ENCODE measurements at regions not wholly inside any gene's neighbourhood (a gene's known extent, or its start where the extent isn't known, plus 50 kb on each side); places are given as distances from the start of the nearest gene placed in this dataset.

DNA sequence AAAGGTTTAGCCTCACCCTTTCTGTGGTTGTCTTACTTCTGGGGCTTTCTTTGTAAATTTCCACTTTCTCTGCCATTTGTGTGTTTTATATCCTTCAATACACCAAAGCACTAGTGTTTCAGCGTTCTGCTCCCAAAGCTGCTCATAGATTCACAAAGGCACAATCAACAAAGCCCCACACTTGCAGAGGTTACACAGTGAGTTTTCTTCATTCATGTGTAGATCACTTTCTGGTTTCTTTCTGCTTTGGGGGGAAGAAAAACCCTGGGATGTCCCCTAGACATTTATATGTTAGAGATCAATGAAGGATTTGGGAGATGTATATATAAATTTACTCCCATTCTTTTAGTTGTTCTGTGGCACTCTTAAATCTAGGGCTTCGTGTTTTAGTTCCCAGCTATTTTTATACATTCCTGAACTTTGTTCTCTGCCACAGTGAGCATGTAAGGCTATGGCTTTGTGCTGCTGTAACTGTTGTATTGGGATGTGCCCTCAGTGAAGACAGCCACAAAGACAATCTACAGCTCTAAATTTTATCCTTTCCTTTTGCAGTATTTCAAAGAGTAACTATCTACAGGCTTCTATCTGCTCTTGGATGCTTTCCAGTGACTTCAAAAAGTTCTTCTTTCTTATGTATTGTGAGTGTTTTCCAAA is 636.5 kb downstream of the ZBBX start:
- peaks cover 0 to 1% (median 0%) of the 10 kb centered on the region in 3 donors for H3K27me3 Mint-ChIP-seq (ENCODE audit: low read depth in 3 of 3)
- Histone ChIP-seq H3K9me3 (replicated peaks in 1 of 2; ENCODE audit: control insufficient read depth in 1 of 2, insufficient read depth in 1 of 2, low read length in 2 of 2) (peaks cover 4 to 8% of the 10 kb centered on the region in 2 donors), H4K20me1 (ENCODE audit: insufficient read depth, low read length) (no peaks in the 10 kb centered on the region), H3K4me1 (ENCODE audit: control insufficient read depth in 1 of 2, insufficient read depth in 2 of 2, low read length in 2 of 2) (no peaks in the 10 kb centered on the region), H3K36me3 (replicated peaks in 1 of 2; ENCODE audit: control insufficient read depth in 1 of 2, insufficient read depth in 2 of 2, low read length in 2 of 2) (no peaks in the 10 kb centered on the region), H3K9ac (ENCODE audit: insufficient read depth, low read length, poor library complexity, severe bottlenecking) (no peak overlapping the region), H3K4me3 (replicated peaks in 1 of 3; ENCODE audit: low read depth in 2 of 3, low read length in 3 of 3) (no peak overlapping the region), H3K4me2 (replicated peaks; ENCODE audit: extremely low read depth, low read length, poor library complexity, severe bottlenecking) (no peak overlapping the region), H3K79me2 (ENCODE audit: insufficient read depth, low read length) (no peaks in the 10 kb centered on the region), H3K27ac (ENCODE audit: low read depth in 1 of 2, low read length in 2 of 2) (no peak overlapping the region), H3K27me3 (ENCODE audit: control insufficient read depth in 2 of 2, insufficient read depth in 2 of 2, low read length in 2 of 2) (no peaks in the 10 kb centered on the region), H2AFZ (ENCODE audit: insufficient read depth, low read depth, low read length, poor library complexity, severe bottlenecking) (no peak overlapping the region)
- no peak overlapping the region for H3K27ac Mint-ChIP-seq
- H3K4me1 Mint-ChIP-seq, result no peaks in the 10 kb centered on the region
- no peak overlapping the region for H3K4me3 Mint-ChIP-seq
- no peak for DNase-seq
- intact Hi-C loops (cut with micrococcal nuclease), result no loop called here
- WGBS (ENCODE audit: insufficient coverage), result 33% methylated on average over 1 of the region's 2 CpGs
- no peaks in the 10 kb centered on the region for H3K36me3 Mint-ChIP-seq
- TF ChIP-seq, protein P1, sequence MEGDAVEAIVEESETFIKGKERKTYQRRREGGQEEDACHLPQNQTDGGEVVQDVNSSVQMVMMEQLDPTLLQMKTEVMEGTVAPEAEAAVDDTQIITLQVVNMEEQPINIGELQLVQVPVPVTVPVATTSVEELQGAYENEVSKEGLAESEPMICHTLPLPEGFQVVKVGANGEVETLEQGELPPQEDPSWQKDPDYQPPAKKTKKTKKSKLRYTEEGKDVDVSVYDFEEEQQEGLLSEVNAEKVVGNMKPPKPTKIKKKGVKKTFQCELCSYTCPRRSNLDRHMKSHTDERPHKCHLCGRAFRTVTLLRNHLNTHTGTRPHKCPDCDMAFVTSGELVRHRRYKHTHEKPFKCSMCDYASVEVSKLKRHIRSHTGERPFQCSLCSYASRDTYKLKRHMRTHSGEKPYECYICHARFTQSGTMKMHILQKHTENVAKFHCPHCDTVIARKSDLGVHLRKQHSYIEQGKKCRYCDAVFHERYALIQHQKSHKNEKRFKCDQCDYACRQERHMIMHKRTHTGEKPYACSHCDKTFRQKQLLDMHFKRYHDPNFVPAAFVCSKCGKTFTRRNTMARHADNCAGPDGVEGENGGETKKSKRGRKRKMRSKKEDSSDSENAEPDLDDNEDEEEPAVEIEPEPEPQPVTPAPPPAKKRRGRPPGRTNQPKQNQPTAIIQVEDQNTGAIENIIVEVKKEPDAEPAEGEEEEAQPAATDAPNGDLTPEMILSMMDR (IDR thresholded peaks at IDR 0.05), result no peak
- H3K9me3 Mint-ChIP-seq, result peaks cover 0 to 5% (median 0%) of the 10 kb centered on the region in 7 donors

DNA sequence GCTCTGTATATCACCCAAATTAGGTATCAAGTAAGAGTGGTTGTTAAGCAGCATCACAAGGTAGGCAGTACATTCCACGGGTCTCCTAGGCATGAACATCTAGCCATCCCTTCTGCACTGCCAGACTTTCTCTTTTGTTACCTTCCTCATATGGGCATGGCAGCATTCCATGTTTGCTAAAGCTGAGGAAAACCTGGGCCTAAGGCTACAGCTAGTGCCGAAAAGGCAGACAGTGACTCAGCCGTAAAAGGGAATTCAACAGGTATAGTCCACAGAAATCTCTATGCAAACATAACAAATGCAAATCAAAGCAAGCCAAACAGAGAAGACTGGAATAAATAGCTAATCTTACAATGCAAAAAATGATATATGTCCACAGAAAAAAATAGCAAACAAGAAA is 645.4 kb downstream of the ZBBX start:
- Mint-ChIP-seq H3K27ac (no peak overlapping the region), H3K36me3 (no peaks in the 10 kb centered on the region), H3K4me3 (no peak overlapping the region), H3K27me3 (ENCODE audit: low read depth in 3 of 3) (no peaks in the 10 kb centered on the region), H3K9me3 (peaks cover 0 to 12% (median 0%) of the 10 kb centered on the region in 7 donors), H3K4me1 (no peaks in the 10 kb centered on the region)
- H2AFZ ChIP-seq (ENCODE audit: insufficient read depth, low read depth, low read length, poor library complexity, severe bottlenecking), result no peak overlapping the region
- intact Hi-C loops (cut with micrococcal nuclease), result no loop called here
- DNase-seq, result no peak
- no peaks in the 10 kb centered on the region for H4K20me1 ChIP-seq (ENCODE audit: insufficient read depth, low read length)
- H3K27ac ChIP-seq (ENCODE audit: low read depth in 1 of 2, low read length in 2 of 2), result no peak overlapping the region
- H3K4me1 ChIP-seq (ENCODE audit: control insufficient read depth in 1 of 2, insufficient read depth in 2 of 2, low read length in 2 of 2), result no peaks in the 10 kb centered on the region
- no peak overlapping the region for H3K4me2 ChIP-seq (replicated peaks; ENCODE audit: extremely low read depth, low read length, poor library complexity, severe bottlenecking)
- no peak overlapping the region for H3K9ac ChIP-seq (ENCODE audit: insufficient read depth, low read length, poor library complexity, severe bottlenecking)
- no peaks in the 10 kb centered on the region for H3K36me3 ChIP-seq (replicated peaks in 1 of 2; ENCODE audit: control insufficient read depth in 1 of 2, insufficient read depth in 2 of 2, low read length in 2 of 2)
- 83% methylated on average over 1 of the region's 3 CpGs for WGBS (ENCODE audit: insufficient coverage)
- H3K27me3 ChIP-seq (ENCODE audit: control insufficient read depth in 2 of 2, insufficient read depth in 2 of 2, low read length in 2 of 2), result no peaks in the 10 kb centered on the region
- peaks cover 0 to 8% of the 10 kb centered on the region in 2 donors for H3K9me3 ChIP-seq (replicated peaks in 1 of 2; ENCODE audit: control insufficient read depth in 1 of 2, insufficient read depth in 1 of 2, low read length in 2 of 2)
- no peak overlapping the region for H3K4me3 ChIP-seq (replicated peaks in 1 of 3; ENCODE audit: low read depth in 2 of 3, low read length in 3 of 3)
- no peaks in the 10 kb centered on the region for H3K79me2 ChIP-seq (ENCODE audit: insufficient read depth, low read length)
- TF ChIP-seq, protein P1 (IDR thresholded peaks at IDR 0.05), result no peak

Measured in CD14-positive monocyte (primary cell).